Frontal cortex (tissue), 3 donors: ENCODE measurements at regions not wholly inside any gene's neighbourhood (a gene's known extent, or its start where the extent isn't known, plus 50 kb on each side); places are given as distances from the start of the nearest gene placed in this dataset.
"Not testable (repeated sequence)": the region's sequence is repeated elsewhere in the genome, so short reads cannot be mapped to it uniquely, and the experiment has no call there.

ENCODE experiments used
- DNase-seq, 2 donors: peaks; one replicate each; pipeline ENCODE4 v3.0.0; 2012; ENCODE audit warnings: low spot score in 2 of 2
- FAIRE-seq: peaks from 2 replicates; lab custom pipeline; 2012; peaks lifted over from hg19 to GRCh38; lab: Jason Lieb, UNC
- donor health status: control.
- donor health status: control.
- donor health status: control.

- FAIRE-seq (no peak), DNase-seq (no peak)
Measured at GRCh38 chr4:118410138-118410537, 57.3 kb upstream of the PRSS12 start.

- no peak for FAIRE-seq
Measured at GRCh38 chr4:118417325-118417724, 64.5 kb upstream of the PRSS12 start.

GRCh38 chr4:118417800-118418199 is 65.0 kb upstream of the PRSS12 start:
- not testable (repeated sequence) for FAIRE-seq, DNase-seq

More at GRCh38 chr4:118417325-118417724, 64.5 kb upstream of the PRSS12 start:
- no peak for DNase-seq

GRCh38 chr4:118418396-118418795 is 65.6 kb upstream of the PRSS12 start:
- DNase-seq, FAIRE-seq: not testable (repeated sequence)

- not testable (repeated sequence) for DNase-seq, FAIRE-seq
Measured at GRCh38 chr4:118419626-118420025, 66.8 kb upstream of the PRSS12 start.

GRCh38 chr4:118424062-118424461 is 71.3 kb upstream of the PRSS12 start:
- FAIRE-seq, DNase-seq: not testable (repeated sequence)

GRCh38 chr4:118428881-118429280 is 76.1 kb upstream of the PRSS12 start:
- DNase-seq, FAIRE-seq: not testable (repeated sequence)

- DNase-seq = not testable (repeated sequence)
Measured at GRCh38 chr4:118432359-118432758, 79.6 kb upstream of the PRSS12 start.

GRCh38 chr4:118433612-118434375 is 81.0 kb upstream of the PRSS12 start:
- not testable (repeated sequence) for FAIRE-seq, DNase-seq

More at GRCh38 chr4:118432359-118432758, 79.6 kb upstream of the PRSS12 start:
- not testable (repeated sequence) for FAIRE-seq

- not testable (repeated sequence) for FAIRE-seq, DNase-seq
Measured at GRCh38 chr4:118435415-118435814, 82.6 kb upstream of the PRSS12 start.

GRCh38 chr4:118442115-118442837 is 89.5 kb upstream of the PRSS12 start:
- DNase-seq, FAIRE-seq: not testable (repeated sequence)

GRCh38 chr4:118447397-118447796 is 94.6 kb upstream of the PRSS12 start:
- DNase-seq, FAIRE-seq: not testable (repeated sequence)

GRCh38 chr4:118454857-118455256 is 102.1 kb upstream of the PRSS12 start:
- FAIRE-seq, DNase-seq: not testable (repeated sequence)

- not testable (repeated sequence) for FAIRE-seq, DNase-seq
Measured at GRCh38 chr4:118461435-118461834, 108.6 kb upstream of the PRSS12 start.

- not testable (repeated sequence) for DNase-seq, FAIRE-seq
Measured at GRCh38 chr4:118465831-118466230, 113.0 kb upstream of the PRSS12 start.

GRCh38 chr4:118474001-118474626 is 121.3 kb upstream of the PRSS12 start:
- not testable (repeated sequence) for FAIRE-seq, DNase-seq

GRCh38 chr4:118474771-118475170 is 122.0 kb upstream of the PRSS12 start:
- DNase-seq, FAIRE-seq: not testable (repeated sequence)

GRCh38 chr4:118475901-118476300 is 123.1 kb upstream of the PRSS12 start:
- DNase-seq, FAIRE-seq: not testable (repeated sequence)

GRCh38 chr4:118477826-118478225 is 125.0 kb upstream of the PRSS12 start:
- DNase-seq = not testable (repeated sequence)
- FAIRE-seq = peak; percentile 74

- not testable (repeated sequence) for FAIRE-seq, DNase-seq
Measured at GRCh38 chr4:118485801-118486314, 133.1 kb upstream of the PRSS12 start.
